A549 (cell line): ENCODE measurements at regions not wholly inside any gene's neighbourhood (a gene's known extent, or its start where the extent isn't known, plus 50 kb on each side); places are given as distances from the start of the nearest gene placed in this dataset.

Experiments
- FOSL2 ChIP-seq, 2 experiments: fragments of 450-650 bp in 1 of 2; fragments of >200 bp in 1 of 2; sonication (Bioruptor Twin) in 1 of 2; formaldehyde crosslinking; IDR thresholded peaks; 2 replicates each; pipeline versions ENCODE4 v1.5.0 to v1.6.1; 2016 to 2020; ENCODE audit warnings: mild to moderate bottlenecking in 1 of 2, moderate library complexity in 1 of 2
- GATA3 ChIP-seq: IDR thresholded peaks from 2 replicates; pipeline ENCODE4 v1.6.1; 2012; ENCODE audit warnings: borderline replicate concordance
- POLR2A ChIP-seq: IDR thresholded peaks from 2 replicates; pipeline ENCODE4 v1.6.1; 2012; ENCODE audit warnings: mild to moderate bottlenecking, low read length
- RNF2 ChIP-seq: fragments of 200-600 bp; sonication (generic); IDR thresholded peaks from 2 replicates; pipeline ENCODE4 v1.6.1; 2016; ENCODE audit warnings: low read depth, mild to moderate bottlenecking, antibody characterized with exemption, moderate library complexity, borderline replicate concordance
- ZFP36 ChIP-seq: fragments of 450-650 bp; IDR thresholded peaks from 2 replicates; pipeline ENCODE4 v1.6.1; 2014; ENCODE audit warnings: borderline replicate concordance; ENCODE audit not compliant: partially characterized antibody
- TF ChIP-seq, protein P1 (sequence below): fragments of >200 bp; sonication (Bioruptor Twin); formaldehyde crosslinking; IDR thresholded peaks from 3 replicates; pipeline ENCODE4 v1.5.1; 2016
- TF ChIP-seq, protein P2 (sequence below): fragments of 200-600 bp; sonication (generic); IDR thresholded peaks from 2 replicates; pipeline ENCODE4 v1.6.1; 2016; ENCODE audit warnings: antibody characterized with exemption, mild to moderate bottlenecking, moderate library complexity

DNA sequence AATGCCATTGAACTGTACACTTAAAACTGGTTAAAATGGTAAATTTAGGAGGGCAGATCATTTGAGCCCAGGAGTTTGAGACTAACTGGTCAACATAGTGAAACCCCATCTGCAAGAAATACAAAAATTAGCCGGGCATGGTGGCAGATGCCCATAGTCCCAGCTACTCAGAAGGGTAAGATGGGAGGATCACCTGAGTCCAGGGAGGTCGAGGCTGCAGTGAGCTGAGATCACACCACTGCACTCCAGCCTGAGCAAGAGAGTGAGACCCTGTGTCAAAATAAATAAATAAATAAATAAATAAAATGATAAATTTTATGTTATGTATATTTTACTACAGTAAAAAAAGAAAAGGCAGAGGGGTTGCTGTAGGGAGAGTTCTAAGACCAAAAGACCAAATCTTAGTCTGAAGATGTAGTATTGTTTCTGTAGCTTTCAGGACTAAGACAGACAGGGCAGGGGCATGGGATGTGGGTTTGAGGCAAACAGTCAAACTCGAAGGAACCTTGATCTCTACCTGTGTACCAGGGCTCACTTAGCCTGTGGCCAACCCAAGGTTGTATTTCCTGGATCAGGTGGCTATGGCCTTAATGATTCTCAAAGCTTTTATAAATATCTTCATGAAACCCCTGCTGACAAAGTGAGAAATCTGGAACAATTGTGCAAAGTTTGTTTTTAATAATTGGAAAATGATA, 316.7 kb downstream of the CYRIA start:
- TF ChIP-seq, protein P1, sequence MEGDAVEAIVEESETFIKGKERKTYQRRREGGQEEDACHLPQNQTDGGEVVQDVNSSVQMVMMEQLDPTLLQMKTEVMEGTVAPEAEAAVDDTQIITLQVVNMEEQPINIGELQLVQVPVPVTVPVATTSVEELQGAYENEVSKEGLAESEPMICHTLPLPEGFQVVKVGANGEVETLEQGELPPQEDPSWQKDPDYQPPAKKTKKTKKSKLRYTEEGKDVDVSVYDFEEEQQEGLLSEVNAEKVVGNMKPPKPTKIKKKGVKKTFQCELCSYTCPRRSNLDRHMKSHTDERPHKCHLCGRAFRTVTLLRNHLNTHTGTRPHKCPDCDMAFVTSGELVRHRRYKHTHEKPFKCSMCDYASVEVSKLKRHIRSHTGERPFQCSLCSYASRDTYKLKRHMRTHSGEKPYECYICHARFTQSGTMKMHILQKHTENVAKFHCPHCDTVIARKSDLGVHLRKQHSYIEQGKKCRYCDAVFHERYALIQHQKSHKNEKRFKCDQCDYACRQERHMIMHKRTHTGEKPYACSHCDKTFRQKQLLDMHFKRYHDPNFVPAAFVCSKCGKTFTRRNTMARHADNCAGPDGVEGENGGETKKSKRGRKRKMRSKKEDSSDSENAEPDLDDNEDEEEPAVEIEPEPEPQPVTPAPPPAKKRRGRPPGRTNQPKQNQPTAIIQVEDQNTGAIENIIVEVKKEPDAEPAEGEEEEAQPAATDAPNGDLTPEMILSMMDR, result no peak
- TF ChIP-seq POLR2A (no peak), RNF2 (no peak), ZFP36 (no peak), GATA3 (no peak), FOSL2 (IDR thresholded peaks at IDR 0.05) (no peak), FOSL2 (CRISPR knock-in tag; IDR thresholded peaks at IDR 0.05) (no peak)
- TF ChIP-seq, protein P2, sequence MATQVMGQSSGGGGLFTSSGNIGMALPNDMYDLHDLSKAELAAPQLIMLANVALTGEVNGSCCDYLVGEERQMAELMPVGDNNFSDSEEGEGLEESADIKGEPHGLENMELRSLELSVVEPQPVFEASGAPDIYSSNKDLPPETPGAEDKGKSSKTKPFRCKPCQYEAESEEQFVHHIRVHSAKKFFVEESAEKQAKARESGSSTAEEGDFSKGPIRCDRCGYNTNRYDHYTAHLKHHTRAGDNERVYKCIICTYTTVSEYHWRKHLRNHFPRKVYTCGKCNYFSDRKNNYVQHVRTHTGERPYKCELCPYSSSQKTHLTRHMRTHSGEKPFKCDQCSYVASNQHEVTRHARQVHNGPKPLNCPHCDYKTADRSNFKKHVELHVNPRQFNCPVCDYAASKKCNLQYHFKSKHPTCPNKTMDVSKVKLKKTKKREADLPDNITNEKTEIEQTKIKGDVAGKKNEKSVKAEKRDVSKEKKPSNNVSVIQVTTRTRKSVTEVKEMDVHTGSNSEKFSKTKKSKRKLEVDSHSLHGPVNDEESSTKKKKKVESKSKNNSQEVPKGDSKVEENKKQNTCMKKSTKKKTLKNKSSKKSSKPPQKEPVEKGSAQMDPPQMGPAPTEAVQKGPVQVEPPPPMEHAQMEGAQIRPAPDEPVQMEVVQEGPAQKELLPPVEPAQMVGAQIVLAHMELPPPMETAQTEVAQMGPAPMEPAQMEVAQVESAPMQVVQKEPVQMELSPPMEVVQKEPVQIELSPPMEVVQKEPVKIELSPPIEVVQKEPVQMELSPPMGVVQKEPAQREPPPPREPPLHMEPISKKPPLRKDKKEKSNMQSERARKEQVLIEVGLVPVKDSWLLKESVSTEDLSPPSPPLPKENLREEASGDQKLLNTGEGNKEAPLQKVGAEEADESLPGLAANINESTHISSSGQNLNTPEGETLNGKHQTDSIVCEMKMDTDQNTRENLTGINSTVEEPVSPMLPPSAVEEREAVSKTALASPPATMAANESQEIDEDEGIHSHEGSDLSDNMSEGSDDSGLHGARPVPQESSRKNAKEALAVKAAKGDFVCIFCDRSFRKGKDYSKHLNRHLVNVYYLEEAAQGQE, result no peak
